GM12878 (cell line): ENCODE measurements at regions not wholly inside any gene's neighbourhood (a gene's known extent, or its start where the extent isn't known, plus 50 kb on each side); places are given as distances from the start of the nearest gene placed in this dataset.
"Not testable (repeated sequence)": the region's sequence is repeated elsewhere in the genome, so short reads cannot be mapped to it uniquely, and the experiment has no call there.

Experiments
- ATAC-seq: fragments of 200-7000 bp; cut with Tn5 transposase; 3 replicates; pipeline ENCODE4 v1.9.1; 2020; ENCODE audit warnings: mild to moderate bottlenecking, moderate library complexity
- BruUV-seq: library from RNA; stranded (reverse); fragments of 400-500 nt; replicated peaks from 2 replicates; lab custom pipeline; 2021; lab: Mats Ljungman, UMichigan
- CTCF ChIA-PET: fragments of 300-600 bp; sonication (Branson Sonifier 250); formaldehyde crosslinking; extraction: SDS; loops from one replicate; lab custom pipeline; 2021; ENCODE audit warnings: inconsistent platforms; lab: Yijun Ruan, JAX
- POLR2A ChIA-PET: fragments of 350-600 bp; formaldehyde crosslinking; extraction: SDS; loops from one replicate; lab custom pipeline; 2021; ENCODE audit warnings: inconsistent platforms; lab: Charles Lee
- RAD21 ChIA-PET: fragments of 300-600 bp; sonication (Branson Sonifier 250); formaldehyde crosslinking; loops from one replicate; lab custom pipeline; 2023; ENCODE audit warnings: antibody characterized with exemption; ENCODE audit not compliant: unreplicated experiment; lab: Charles Lee
- SMC1A ChIA-PET: fragments of 300-600 bp; sonication (Branson Sonifier 250); formaldehyde crosslinking; loops from one replicate; lab custom pipeline; 2023; ENCODE audit not compliant: unreplicated experiment, uncharacterized antibody; lab: Charles Lee
- DNase-seq: peaks from one replicate; pipeline ENCODE4 v3.0.0-alpha.2; 2011; ENCODE audit warnings: low read depth, low spot score
- FAIRE-seq: peaks from 3 replicates; lab custom pipeline; 2011; peaks lifted over from hg19 to GRCh38; lab: Jason Lieb, UNC
- H2AFZ ChIP-seq: 2 replicates; pipeline ENCODE4 v1.6.0; 2011; ENCODE audit warnings: low read depth, low read length, control low read depth; ENCODE audit not compliant: control insufficient read depth
- H3K27ac ChIP-seq: 2 replicates; pipeline ENCODE4 v1.5.1; 2011; ENCODE audit warnings: control low read depth; ENCODE audit not compliant: control insufficient read depth, insufficient read depth
- H3K27me3 ChIP-seq, 2 experiments: replicated peaks in 1 of 2; 2 replicates each; pipeline versions ENCODE4 v1.6.0 to v1.6.1; 2011; ENCODE audit warnings: low read length in 1 of 2; ENCODE audit not compliant: control insufficient read depth in 2 of 2, insufficient read depth in 2 of 2
- H3K36me3 ChIP-seq, 2 experiments: 2 replicates each; pipeline ENCODE4 v1.5.1; 2011; ENCODE audit warnings: low read length in 1 of 2; ENCODE audit not compliant: control insufficient read depth in 2 of 2, insufficient read depth in 2 of 2
- H3K4me1 ChIP-seq: 2 replicates; pipeline ENCODE4 v1.6.1; 2011; ENCODE audit warnings: mild to moderate bottlenecking, low read length, moderate library complexity, mixed read lengths; ENCODE audit not compliant: control insufficient read depth, insufficient read depth
- H3K4me2 ChIP-seq: 2 replicates; pipeline ENCODE4 v1.6.0; 2011; ENCODE audit warnings: control low read depth; ENCODE audit not compliant: control insufficient read depth, insufficient read depth
- H3K4me3 ChIP-seq: fragments of 200-600 bp; sonication (generic); 2 replicates; pipeline ENCODE4 v1.5.1; 2016
- H3K79me2 ChIP-seq: 2 replicates; pipeline ENCODE4 v1.6.0; 2011; ENCODE audit warnings: low read length; ENCODE audit not compliant: control insufficient read depth, insufficient read depth
- H3K9ac ChIP-seq: 2 replicates; pipeline ENCODE4 v1.8.0; 2011; ENCODE audit warnings: low read length, control low read depth, mixed read lengths; ENCODE audit not compliant: control insufficient read depth, insufficient read depth
- H3K9me3 ChIP-seq: replicated peaks from 3 replicates; pipeline ENCODE4 v1.5.1; 2011; ENCODE audit warnings: mild to moderate bottlenecking, low read length; ENCODE audit not compliant: control insufficient read depth, insufficient read depth
- H4K20me1 ChIP-seq: 2 replicates; pipeline ENCODE4 v1.6.0; 2011; ENCODE audit not compliant: control insufficient read depth, insufficient read depth
- BCLAF1 ChIP-seq: fragments of 450-650 bp; IDR thresholded peaks from 2 replicates; pipeline ENCODE4 v1.6.1; 2017; ENCODE audit warnings: antibody characterized with exemption, mild to moderate bottlenecking, moderate library complexity
- NFIC ChIP-seq: IDR thresholded peaks from 2 replicates; pipeline ENCODE4 v1.6.1; 2012; ENCODE audit warnings: low read depth, mild to moderate bottlenecking, inconsistent platforms, low read length, moderate library complexity
- RB1 ChIP-seq: fragments of 450-650 bp; formaldehyde crosslinking; IDR thresholded peaks from 2 replicates; pipeline ENCODE4 v1.6.1; 2017; ENCODE audit warnings: mild to moderate bottlenecking, borderline replicate concordance
- TCF3 ChIP-seq: IDR thresholded peaks from 2 replicates; pipeline ENCODE4 v1.6.1; 2012; ENCODE audit warnings: low read depth, mild to moderate bottlenecking, low read length, borderline replicate concordance; ENCODE audit not compliant: insufficient read depth
- ZBTB33 ChIP-seq: fragments of 450-650 bp; IDR thresholded peaks from 2 replicates; pipeline ENCODE4 v1.6.1; 2017; ENCODE audit warnings: mild to moderate bottlenecking
- WGBS: methylation state at CpG from one replicate; pipeline ENCODE4 v1.1.6; 2016; ENCODE audit warnings: low lambda C conversion rate; ENCODE audit not compliant: insufficient replicate concordance, insufficient coverage; ENCODE audit errors: missing lambda C conversion rate; 5-methylcytosine and 5-hydroxymethylcytosine counted together
- in situ Hi-C: fragments of 300-500 bp; cut with MboI; formaldehyde crosslinking; loops from 9 replicates; pipeline ENCODE4 v1.14.3; 2018; ENCODE audit warnings: mixed read lengths
- intact Hi-C: fragments of 100-400 bp; cut with micrococcal nuclease; formaldehyde crosslinking; loops from one replicate; pipeline ENCODE4 v1.14.2; 2022; ENCODE audit not compliant: unreplicated experiment

- Histone ChIP-seq H4K20me1 (no peaks in the 10 kb centered on the region), H3K4me2 (no peak overlapping the region), H3K9ac (no peak overlapping the region), H3K36me3 (no peaks in the 10 kb centered on the region), H3K4me1 (no peaks in the 10 kb centered on the region), H3K4me3 (no peak overlapping the region), H3K79me2 (no peaks in the 10 kb centered on the region), H2AFZ (no peak overlapping the region), H3K27ac (no peak overlapping the region), H3K27me3 (no peaks in the 10 kb centered on the region), H3K9me3 (no peaks in the 10 kb centered on the region)
- 6% methylated on average over 2 of the region's 2 CpGs for WGBS
- ChIA-PET SMC1A (no interaction called here), RAD21 (no interaction called here), CTCF (no interaction called here), POLR2A (no interaction called here)
- intact Hi-C loops = no loop called here
- in situ Hi-C loops = no loop called here
- no peak for DNase-seq
- ATAC-seq = no peak
- no TSS peak for BruUV-seq
- no peak for FAIRE-seq
- TF ChIP-seq NFIC = no peak
- TF ChIP-seq TCF3 = no peak
- TF ChIP-seq ZBTB33 = no peak
- no peak for TF ChIP-seq BCLAF1
- TF ChIP-seq RB1 = no peak
Observed at GRCh38 chr4:65223601-65224000, 446.7 kb downstream of the EPHA5 start.

GRCh38 chr4:65223074-65223473 is 447.2 kb downstream of the EPHA5 start:
- DNase-seq, ATAC-seq, POLR2A ChIA-PET, H3K4me1 ChIP-seq, H2AFZ ChIP-seq, FAIRE-seq, intact Hi-C loops, H3K27ac ChIP-seq, H3K4me3 ChIP-seq, H3K4me2 ChIP-seq, RAD21 ChIA-PET, SMC1A ChIA-PET, H3K9ac ChIP-seq, CTCF ChIA-PET, BruUV-seq, H3K27me3 ChIP-seq, in situ Hi-C loops, H4K20me1 ChIP-seq, H3K79me2 ChIP-seq, H3K9me3 ChIP-seq, H3K36me3 ChIP-seq: not testable (repeated sequence)
- 38% methylated on average over 11 of the region's 11 CpGs for WGBS
